ENCODE measurements at regions not wholly inside any gene's neighbourhood (a gene's known extent, or its start where the extent isn't known, plus 50 kb on each side); places are given as distances from the start of the nearest gene placed in this dataset.

- 83 to 86% (median 83%) methylated on average over 15 to 16 of the region's 16 CpGs for WGBS, 3 donors
- Histone ChIP-seq H3K4me1 (ENCODE audit: insufficient read depth) (no peaks in the 10 kb centered on the region), H3K27ac (no peak overlapping the region), H3K36me3 (no peaks in the 10 kb centered on the region), H3K27me3 (no peaks in the 10 kb centered on the region), H3K4me3 (no peak overlapping the region), H3K9me3 (no peaks in the 10 kb centered on the region)
- no peak for DNase-seq
- no peak for TF ChIP-seq POLR2A (IDR thresholded peaks at IDR 0.05)
- TF ChIP-seq CTCF (IDR thresholded peaks at IDR 0.05), result no peak
- no peak for TF ChIP-seq EP300 (IDR thresholded peaks at IDR 0.05)
- intact Hi-C loops (cut with DNase I), result loop anchor here in 1 of 4 donors (10.0 kb wide), 1 partner anchor 61 kb away; no protein-coding TSS in a partner anchor
Observed at GRCh38 chr3:56915966-56916586, 114.3 kb upstream of the ARHGEF3 start.

GRCh38 chr3:56914646-56915045 lies 112.9 kb upstream of the ARHGEF3 start:
- H3K4me3 ChIP-seq, result no peak overlapping the region
- H3K9me3 ChIP-seq, result no peaks in the 10 kb centered on the region
- no peak overlapping the region for H3K27ac ChIP-seq
- no peaks in the 10 kb centered on the region for H3K4me1 ChIP-seq (ENCODE audit: insufficient read depth)
- TF ChIP-seq CTCF (IDR thresholded peaks at IDR 0.05) (no peak), POLR2A (IDR thresholded peaks at IDR 0.05) (no peak), EP300 (IDR thresholded peaks at IDR 0.05) (no peak)
- intact Hi-C loops (cut with DNase I), result loop anchor here in 1 of 4 donors (10.0 kb wide), 1 partner anchor 60 kb away; no protein-coding TSS in a partner anchor
- H3K36me3 ChIP-seq, result no peaks in the 10 kb centered on the region
- WGBS, 3 donors, result 88 to 96% (median 89%) methylated on average over 3 of the region's 3 CpGs
- DNase-seq, result no peak
- H3K27me3 ChIP-seq, result no peaks in the 10 kb centered on the region

GRCh38 chr3:56911363-56911762 lies 109.6 kb upstream of the ARHGEF3 start:
- no peak overlapping the region for H3K4me3 ChIP-seq
- no peaks in the 10 kb centered on the region for H3K4me1 ChIP-seq (ENCODE audit: insufficient read depth)
- TF ChIP-seq POLR2A (IDR thresholded peaks at IDR 0.05), result no peak
- intact Hi-C loops (cut with DNase I), result loop anchor here in 1 of 4 donors (10.0 kb wide), 1 partner anchor 57 kb away; no protein-coding TSS in a partner anchor
- H3K36me3 ChIP-seq, result no peaks in the 10 kb centered on the region
- DNase-seq, result no peak
- H3K27me3 ChIP-seq, result no peaks in the 10 kb centered on the region
- no peak overlapping the region for H3K27ac ChIP-seq
- no peaks in the 10 kb centered on the region for H3K9me3 ChIP-seq
- 75 to 84% (median 83%) methylated on average over 8 of the region's 8 CpGs for WGBS, 3 donors

GRCh38 chr3:56909349-56909748 lies 107.6 kb upstream of the ARHGEF3 start:
- DNase-seq, result no peak
- Histone ChIP-seq H3K27me3 (no peaks in the 10 kb centered on the region), H3K9me3 (no peaks in the 10 kb centered on the region), H3K4me3 (no peak overlapping the region), H3K36me3 (no peaks in the 10 kb centered on the region), H3K27ac (no peak overlapping the region), H3K4me1 (ENCODE audit: insufficient read depth) (no peaks in the 10 kb centered on the region)
- no peak for TF ChIP-seq EP300 (IDR thresholded peaks at IDR 0.05)
- 91 to 96% (median 94%) methylated on average over 6 of the region's 6 CpGs for WGBS, 3 donors
- intact Hi-C loops (cut with DNase I), result no loop called here

GRCh38 chr3:56908004-56908403 lies 106.3 kb upstream of the ARHGEF3 start:
- Histone ChIP-seq H3K9me3 (no peaks in the 10 kb centered on the region), H3K4me3 (no peak overlapping the region), H3K27me3 (no peaks in the 10 kb centered on the region), H3K27ac (no peak overlapping the region), H3K36me3 (no peaks in the 10 kb centered on the region), H3K4me1 (ENCODE audit: insufficient read depth) (no peaks in the 10 kb centered on the region)
- TF ChIP-seq CTCF (IDR thresholded peaks at IDR 0.05), result no peak
- intact Hi-C loops (cut with DNase I), result no loop called here
- DNase-seq, result no peak
- WGBS, 3 donors, result 86 to 90% (median 86%) methylated on average over 5 of the region's 5 CpGs
